Endodermal cell (in vitro differentiated cells): ENCODE measurements at regions not wholly inside any gene's neighbourhood (a gene's known extent, or its start where the extent isn't known, plus 50 kb on each side); places are given as distances from the start of the nearest gene placed in this dataset.
A peak's percentile ranks its signal among the peaks of the same experiment; 100 is the strongest.

Source experiments
- DNase-seq: peaks from one replicate; pipeline ENCODE4 v3.0.0-alpha.2; 2017
- H3K27ac ChIP-seq: 2 replicates; pipeline ENCODE4 v1.5.1; 2013; ENCODE audit warnings: mild to moderate bottlenecking, low read depth, low read length, moderate library complexity
- H3K27me3 ChIP-seq: 2 replicates; pipeline ENCODE4 v1.6.1; 2013; ENCODE audit warnings: mild to moderate bottlenecking, low read length, moderate library complexity; ENCODE audit not compliant: insufficient read depth, control insufficient read depth, poor library complexity, severe bottlenecking
- H3K36me3 ChIP-seq: 2 replicates; pipeline ENCODE4 v1.7.0; 2013; ENCODE audit warnings: mild to moderate bottlenecking, low read length, moderate library complexity; ENCODE audit not compliant: control insufficient read depth, insufficient read depth
- H3K4me1 ChIP-seq: one replicate; pipeline ENCODE4 v1.7.0; 2013; ENCODE audit warnings: low read length; ENCODE audit not compliant: control insufficient read depth, insufficient read depth
- H3K4me3 ChIP-seq: 2 replicates; pipeline ENCODE4 v1.5.1; 2013; ENCODE audit warnings: mild to moderate bottlenecking, low read length, moderate library complexity
- H3K9ac ChIP-seq: 2 replicates; pipeline ENCODE4 v1.6.1; 2013; ENCODE audit warnings: mild to moderate bottlenecking, low read length, moderate library complexity; ENCODE audit not compliant: poor library complexity, severe bottlenecking; ENCODE audit errors: extremely low read depth
- H3K9me3 ChIP-seq: 2 replicates; pipeline ENCODE4 v1.6.1; 2013; ENCODE audit warnings: mild to moderate bottlenecking, low read length, moderate library complexity; ENCODE audit not compliant: control insufficient read depth
- H3K27ac Mint-ChIP-seq: 2 replicates; pipeline ENCODE4 v1.8.0; 2020; ENCODE audit warnings: mixed read lengths
- H3K27me3 Mint-ChIP-seq: 2 replicates; pipeline ENCODE4 v1.8.0; 2021; ENCODE audit warnings: mild to moderate bottlenecking, mixed read lengths; ENCODE audit not compliant: insufficient read depth
- H3K36me3 Mint-ChIP-seq: 2 replicates; pipeline ENCODE4 v1.8.0; 2020; ENCODE audit warnings: low read depth, mixed read lengths
- H3K4me1 Mint-ChIP-seq: 2 replicates; pipeline ENCODE4 v1.8.0; 2020; ENCODE audit warnings: mixed read lengths
- H3K4me3 Mint-ChIP-seq: 2 replicates; pipeline ENCODE4 v1.8.0; 2020; ENCODE audit warnings: mild to moderate bottlenecking, moderate library complexity, mixed read lengths
- H3K9me3 Mint-ChIP-seq: 2 replicates; pipeline ENCODE4 v1.8.0; 2020; ENCODE audit warnings: mild to moderate bottlenecking, mixed read lengths
- CTCF ChIP-seq: fragments of 200-600 bp; sonication (generic); conservative IDR thresholded peaks from 2 replicates; pipeline ENCODE4 v1.5.0; 2021; ENCODE audit warnings: antibody characterized with exemption, mild to moderate bottlenecking
- WGBS, 2 experiments: methylation state at CpG; one replicate each; pipeline versions ENCODE4 v1.1.5 to v1.1.7; 2013; ENCODE audit warnings: missing lambda C conversion rate in 2 of 2, mixed read lengths in 1 of 2; ENCODE audit not compliant: insufficient coverage in 1 of 2, insufficient read length in 1 of 2; 5-methylcytosine and 5-hydroxymethylcytosine counted together

- no peaks in the 10 kb centered on the region for H3K4me1 ChIP-seq
- WGBS, 2 experiments: 91% methylated on average over 9 of the region's 9 CpGs
These were observed 274.8 kb upstream of the RUNX1 start for GRCh38 chr21:35323947-35324346.

GRCh38 chr21:35321322-35322200 lies 272.5 kb upstream of the RUNX1 start:
- H3K36me3 ChIP-seq: no peaks in the 10 kb centered on the region
- no peak overlapping the region for H3K4me3 Mint-ChIP-seq
- no peak for DNase-seq
- TF ChIP-seq CTCF: peak; percentile 42
- H3K9me3 ChIP-seq: no peaks in the 10 kb centered on the region
- no peaks in the 10 kb centered on the region for H3K9me3 Mint-ChIP-seq
- H3K27ac Mint-ChIP-seq: no peak overlapping the region
- no peaks in the 10 kb centered on the region for H3K27me3 ChIP-seq
- WGBS, 2 experiments: 90 to 94% methylated on average over 6 to 7 of the region's 8 CpGs
- peaks cover 28% of the 10 kb centered on the region for H3K4me1 Mint-ChIP-seq
- H3K9ac ChIP-seq: no peak overlapping the region
- H3K27ac ChIP-seq: no peak overlapping the region
- no peaks in the 10 kb centered on the region for H3K36me3 Mint-ChIP-seq
- peaks cover 4% of the 10 kb centered on the region for H3K4me1 ChIP-seq
- peaks cover 4% of the 10 kb centered on the region for H3K27me3 Mint-ChIP-seq
- H3K4me3 ChIP-seq: no peak overlapping the region

More at GRCh38 chr21:35323947-35324346, 274.8 kb upstream of the RUNX1 start:
- no peak for DNase-seq
- Histone ChIP-seq H3K27me3 (no peaks in the 10 kb centered on the region), H3K9me3 (no peaks in the 10 kb centered on the region), H3K27ac (no peak overlapping the region), H3K4me3 (no peak overlapping the region), H3K9ac (no peak overlapping the region), H3K36me3 (no peaks in the 10 kb centered on the region)
- Mint-ChIP-seq H3K36me3 (no peaks in the 10 kb centered on the region), H3K9me3 (no peaks in the 10 kb centered on the region), H3K27me3 (peaks cover 4% of the 10 kb centered on the region), H3K27ac (no peak overlapping the region), H3K4me1 (peaks cover 14% of the 10 kb centered on the region), H3K4me3 (no peak overlapping the region)
- TF ChIP-seq CTCF: no peak

GRCh38 chr21:35319684-35320283 lies 270.7 kb upstream of the RUNX1 start:
- Mint-ChIP-seq H3K27me3 (no peaks in the 10 kb centered on the region), H3K4me3 (no peak overlapping the region), H3K36me3 (no peaks in the 10 kb centered on the region), H3K27ac (no peak overlapping the region), H3K9me3 (no peaks in the 10 kb centered on the region), H3K4me1 (peaks cover 46% of the 10 kb centered on the region)
- 89 to 95% methylated on average over 10 to 11 of the region's 11 CpGs for WGBS, 2 experiments
- Histone ChIP-seq H3K27ac (no peak overlapping the region), H3K4me1 (peaks cover 13% of the 10 kb centered on the region), H3K36me3 (no peaks in the 10 kb centered on the region), H3K9me3 (no peaks in the 10 kb centered on the region), H3K9ac (no peak overlapping the region), H3K4me3 (no peak overlapping the region), H3K27me3 (no peaks in the 10 kb centered on the region)
- TF ChIP-seq CTCF: no peak
- DNase-seq: no peak
